ENCODE measurements at regions not wholly inside any gene's neighbourhood (a gene's known extent, or its start where the extent isn't known, plus 50 kb on each side); places are given as distances from the start of the nearest gene placed in this dataset.

DNA sequence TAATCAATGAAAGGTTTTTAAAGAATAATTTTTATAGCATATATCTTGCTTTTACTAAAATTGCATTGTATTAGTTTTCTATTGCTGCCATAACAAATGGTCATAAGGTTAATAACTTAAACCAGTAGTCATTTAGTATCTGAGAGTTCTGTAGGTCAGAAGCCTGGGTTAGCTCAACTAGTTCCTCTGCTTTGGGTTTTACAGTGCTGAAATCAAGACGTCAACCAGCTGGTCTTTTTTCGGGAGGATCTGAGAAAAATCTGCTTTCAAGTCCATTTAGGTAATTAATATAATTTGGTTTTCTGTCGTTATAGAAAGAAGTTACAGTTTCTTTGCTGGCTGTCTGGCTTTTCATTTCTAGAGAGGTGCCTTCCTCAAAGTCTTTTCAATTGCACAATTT, 577.7 kb downstream of the MRPL39 start:
- H3K56ac ChIP-seq (replicated peaks; ENCODE audit: insufficient read length, low read depth, low read length): no peak overlapping the region
- H4K5ac ChIP-seq (ENCODE audit: insufficient read length, low read depth, low read length): no peak overlapping the region
- TF ChIP-seq PHF8 (conservative IDR thresholded peaks at IDR 0.05; ENCODE audit: low read depth, low read length): no peak
- no peak for TF ChIP-seq NRF1 (IDR thresholded peaks at IDR 0.05; ENCODE audit: low read depth, low read length)
- no peak for TF ChIP-seq SIX5 (IDR thresholded peaks at IDR 0.05; ENCODE audit: low read depth, low read length)
- TF ChIP-seq, protein P1, sequence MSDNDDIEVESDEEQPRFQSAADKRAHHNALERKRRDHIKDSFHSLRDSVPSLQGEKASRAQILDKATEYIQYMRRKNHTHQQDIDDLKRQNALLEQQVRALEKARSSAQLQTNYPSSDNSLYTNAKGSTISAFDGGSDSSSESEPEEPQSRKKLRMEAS (IDR thresholded peaks at IDR 0.05): no peak
- TF ChIP-seq, protein P2, sequence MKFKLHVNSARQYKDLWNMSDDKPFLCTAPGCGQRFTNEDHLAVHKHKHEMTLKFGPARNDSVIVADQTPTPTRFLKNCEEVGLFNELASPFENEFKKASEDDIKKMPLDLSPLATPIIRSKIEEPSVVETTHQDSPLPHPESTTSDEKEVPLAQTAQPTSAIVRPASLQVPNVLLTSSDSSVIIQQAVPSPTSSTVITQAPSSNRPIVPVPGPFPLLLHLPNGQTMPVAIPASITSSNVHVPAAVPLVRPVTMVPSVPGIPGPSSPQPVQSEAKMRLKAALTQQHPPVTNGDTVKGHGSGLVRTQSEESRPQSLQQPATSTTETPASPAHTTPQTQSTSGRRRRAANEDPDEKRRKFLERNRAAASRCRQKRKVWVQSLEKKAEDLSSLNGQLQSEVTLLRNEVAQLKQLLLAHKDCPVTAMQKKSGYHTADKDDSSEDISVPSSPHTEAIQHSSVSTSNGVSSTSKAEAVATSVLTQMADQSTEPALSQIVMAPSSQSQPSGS (IDR thresholded peaks at IDR 0.05; ENCODE audit: low read length): no peak
- no peak for TF ChIP-seq POLR2AphosphoS5 (IDR thresholded peaks at IDR 0.05; ENCODE audit: low read depth, low read length)
- no peak overlapping the region for H3K27ac ChIP-seq (ENCODE audit: low read depth, low read length)
- POLR2A ChIA-PET (ENCODE audit: partially characterized antibody): no interaction called here
- H3K79me1 ChIP-seq (ENCODE audit: low read depth, low read length): no peaks in the 10 kb centered on the region
- FAIRE-seq (no peak), DNase-seq (ENCODE audit: low read depth in 1 of 2, low spot score in 2 of 2) (no peak)
- H3K23ac ChIP-seq (ENCODE audit: insufficient read length): no peak overlapping the region
- H3K14ac ChIP-seq (ENCODE audit: insufficient read length): no peak overlapping the region
- H3K4me3 ChIP-seq (ENCODE audit: extremely low read depth in 1 of 4, insufficient read depth in 2 of 4, low read depth in 3 of 4, low read length in 4 of 4): no peak overlapping the region
- H2BK120ac ChIP-seq (replicated peaks; ENCODE audit: low read depth, low read length): no peak overlapping the region
- no peak overlapping the region for H2BK20ac ChIP-seq (ENCODE audit: low read length)
- H2AFZ ChIP-seq (ENCODE audit: low read length): no peak overlapping the region
- no peaks in the 10 kb centered on the region; the same call in 1 of the 2 replicates for H3K23me2 ChIP-seq (ENCODE audit: low read depth, low read length)
- H3K27me3 ChIP-seq (replicated peaks in 1 of 4; ENCODE audit: control insufficient read depth in 3 of 4, extremely low read depth in 1 of 4, insufficient read depth in 3 of 4, low read length in 3 of 4): no peaks in the 10 kb centered on the region
- no peaks in the 10 kb centered on the region for H3K4me1 ChIP-seq (replicated peaks in 1 of 4; ENCODE audit: control insufficient read depth in 3 of 4, insufficient read depth in 4 of 4, low read length in 3 of 4)
- no peak overlapping the region for H4K8ac ChIP-seq (ENCODE audit: extremely low read depth, insufficient read depth, low read length)
- no peak overlapping the region for H3K4ac ChIP-seq (replicated peaks; ENCODE audit: insufficient read length, low read depth, low read length)
- no peak overlapping the region for H2BK5ac ChIP-seq (ENCODE audit: low read depth, low read length)
- no peaks in the 10 kb centered on the region for H3K9me3 ChIP-seq (ENCODE audit: insufficient read depth in 2 of 2, low read depth in 1 of 2, low read length in 1 of 2)
- H2BK12ac ChIP-seq (ENCODE audit: low read depth, low read length): no peak overlapping the region
- H3K36me3 ChIP-seq (ENCODE audit: control insufficient read depth in 2 of 4, insufficient read depth in 4 of 4, low read length in 3 of 4): no peaks in the 10 kb centered on the region
- H3K18ac ChIP-seq (ENCODE audit: extremely low read depth, low read length): no peak overlapping the region
- no peak overlapping the region for H3K9ac ChIP-seq (replicated peaks in 1 of 4; ENCODE audit: extremely low read depth in 1 of 4, low read depth in 3 of 4, low read length in 3 of 4)
- CTCF ChIA-PET (ENCODE audit: partially characterized antibody): interaction anchor here (0.5 kb wide), 2 partner anchors 32 to 849 kb away, joined by 3 read pairs; no protein-coding TSS in a partner anchor
- no peaks in the 10 kb centered on the region for H3K79me2 ChIP-seq (ENCODE audit: control insufficient read depth in 1 of 2, insufficient read depth in 2 of 2, low read length in 2 of 2)
- no peak overlapping the region for H4K91ac ChIP-seq (replicated peaks; ENCODE audit: insufficient read length, low read length)
- no peak overlapping the region for H2AK5ac ChIP-seq (ENCODE audit: low read depth, low read length)
- no peak overlapping the region for H3K4me2 ChIP-seq (ENCODE audit: insufficient read depth in 1 of 2, low read depth in 2 of 2, low read length in 2 of 2)
- WGBS, 2 experiments (ENCODE audit: extremely low coverage in 1 of 2, insufficient coverage in 1 of 2, insufficient read length in 1 of 2, insufficient replicate concordance in 2 of 2, low coverage in 1 of 2, low lambda C conversion rate in 2 of 2, missing lambda C conversion rate in 1 of 2): 53% methylated on average over 3 of the region's 3 CpGs; no CpG with 5 or more reads in 1 of the 2 experiments
- no peaks in the 10 kb centered on the region for H4K20me1 ChIP-seq (replicated peaks in 1 of 2; ENCODE audit: control insufficient read depth in 1 of 2, insufficient read depth in 2 of 2, low read length in 2 of 2)
- no peak overlapping the region for H2BK15ac ChIP-seq (ENCODE audit: low read length)
